ENCODE measurements at regions not wholly inside any gene's neighbourhood (a gene's known extent, or its start where the extent isn't known, plus 50 kb on each side); places are given as distances from the start of the nearest gene placed in this dataset.

DNA sequence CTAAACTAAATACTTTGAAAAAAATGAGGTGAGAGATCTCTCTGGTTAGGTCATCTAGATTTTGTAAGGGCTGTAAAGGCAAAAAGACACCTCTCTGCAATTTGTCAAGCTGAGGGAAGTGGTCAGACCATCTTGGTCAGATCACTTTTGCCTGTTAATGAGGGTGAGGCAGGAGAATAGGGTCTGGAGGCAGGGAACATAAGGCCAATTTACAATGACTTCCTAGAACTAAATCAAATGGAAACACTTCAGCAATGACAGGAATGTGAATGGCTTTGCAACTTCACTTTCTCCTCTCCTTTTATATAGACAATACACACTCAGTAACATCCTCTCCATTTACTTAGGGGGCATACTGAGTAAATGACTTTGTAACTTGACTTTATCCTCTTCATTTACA, 1653.4 kb downstream of the SLITRK5 start:
- Histone ChIP-seq H2AFZ (replicated peaks) (no peak overlapping the region), H3K4me3 (no peak overlapping the region), H3K27ac (no peak overlapping the region), H3K27me3 (no peaks in the 10 kb centered on the region), H3K79me2 (ENCODE audit: low read depth) (no peaks in the 10 kb centered on the region), H3K9me3 (ENCODE audit: low read depth) (no peaks in the 10 kb centered on the region), H3K4me2 (no peak overlapping the region), H3K9ac (no peak overlapping the region), H3K36me3 (no peaks in the 10 kb centered on the region), H4K20me1 (ENCODE audit: low read depth) (no peaks in the 10 kb centered on the region), H3F3A (ENCODE audit: low read depth) (no peaks in the 10 kb centered on the region), H3K4me1 (no peaks in the 10 kb centered on the region)
- DNase-seq (ENCODE audit: low spot score): no peak
- Mint-ChIP-seq H3K4me3 (no peak overlapping the region), H3K9me3 (no peaks in the 10 kb centered on the region), H3K4me1 (peaks cover 2% of the 10 kb centered on the region), H3K36me3 (no peaks in the 10 kb centered on the region), H3K27ac (no peak overlapping the region), H3K27me3 (ENCODE audit: insufficient read depth, low read depth) (no peaks in the 10 kb centered on the region)
- TF ChIP-seq, protein P1, sequence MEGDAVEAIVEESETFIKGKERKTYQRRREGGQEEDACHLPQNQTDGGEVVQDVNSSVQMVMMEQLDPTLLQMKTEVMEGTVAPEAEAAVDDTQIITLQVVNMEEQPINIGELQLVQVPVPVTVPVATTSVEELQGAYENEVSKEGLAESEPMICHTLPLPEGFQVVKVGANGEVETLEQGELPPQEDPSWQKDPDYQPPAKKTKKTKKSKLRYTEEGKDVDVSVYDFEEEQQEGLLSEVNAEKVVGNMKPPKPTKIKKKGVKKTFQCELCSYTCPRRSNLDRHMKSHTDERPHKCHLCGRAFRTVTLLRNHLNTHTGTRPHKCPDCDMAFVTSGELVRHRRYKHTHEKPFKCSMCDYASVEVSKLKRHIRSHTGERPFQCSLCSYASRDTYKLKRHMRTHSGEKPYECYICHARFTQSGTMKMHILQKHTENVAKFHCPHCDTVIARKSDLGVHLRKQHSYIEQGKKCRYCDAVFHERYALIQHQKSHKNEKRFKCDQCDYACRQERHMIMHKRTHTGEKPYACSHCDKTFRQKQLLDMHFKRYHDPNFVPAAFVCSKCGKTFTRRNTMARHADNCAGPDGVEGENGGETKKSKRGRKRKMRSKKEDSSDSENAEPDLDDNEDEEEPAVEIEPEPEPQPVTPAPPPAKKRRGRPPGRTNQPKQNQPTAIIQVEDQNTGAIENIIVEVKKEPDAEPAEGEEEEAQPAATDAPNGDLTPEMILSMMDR (IDR thresholded peaks at IDR 0.05): no peak
- no peak for TF ChIP-seq EZH2 (IDR thresholded peaks at IDR 0.05)
- TF ChIP-seq EZH2phosphoT487 (IDR thresholded peaks at IDR 0.05): no peak

- no peak overlapping the region for H3K9ac ChIP-seq
- H3K27me3 Mint-ChIP-seq (ENCODE audit: insufficient read depth, low read depth): no peaks in the 10 kb centered on the region
- no peak for TF ChIP-seq EZH2phosphoT487 (IDR thresholded peaks at IDR 0.05)
- TF ChIP-seq EZH2 (IDR thresholded peaks at IDR 0.05): no peak
- TF ChIP-seq, protein P1 (IDR thresholded peaks at IDR 0.05): no peak
- no peak overlapping the region for H3K4me2 ChIP-seq
- no peaks in the 10 kb centered on the region for H3K9me3 ChIP-seq (ENCODE audit: low read depth)
- H3K27ac ChIP-seq: no peak overlapping the region
- no peaks in the 10 kb centered on the region for H3K27me3 ChIP-seq
- no peak for DNase-seq (ENCODE audit: low spot score)
- H4K20me1 ChIP-seq (ENCODE audit: low read depth): no peaks in the 10 kb centered on the region
- no peak overlapping the region for H3K4me3 ChIP-seq
- no peak overlapping the region for H2AFZ ChIP-seq (replicated peaks)
- no peak overlapping the region for H3K4me3 Mint-ChIP-seq
- no peaks in the 10 kb centered on the region for H3K36me3 ChIP-seq
- peaks cover 4% of the 10 kb centered on the region for H3K9me3 Mint-ChIP-seq
- H3K4me1 Mint-ChIP-seq: no peaks in the 10 kb centered on the region
- H3F3A ChIP-seq (ENCODE audit: low read depth): no peaks in the 10 kb centered on the region
- no peaks in the 10 kb centered on the region for H3K79me2 ChIP-seq (ENCODE audit: low read depth)
- no peaks in the 10 kb centered on the region for H3K36me3 Mint-ChIP-seq
- H3K4me1 ChIP-seq: no peaks in the 10 kb centered on the region
- no peak overlapping the region for H3K27ac Mint-ChIP-seq
Measured at GRCh38 chr13:89343165-89343564, 1672.0 kb downstream of the SLITRK5 start.

- no peak for DNase-seq (ENCODE audit: low spot score)
- no peaks in the 10 kb centered on the region for H3K4me1 ChIP-seq
- no peak for TF ChIP-seq EZH2 (IDR thresholded peaks at IDR 0.05)
- no peak for TF ChIP-seq EZH2phosphoT487 (IDR thresholded peaks at IDR 0.05)
- TF ChIP-seq, protein P1 (IDR thresholded peaks at IDR 0.05): no peak
- H3K79me2 ChIP-seq (ENCODE audit: low read depth): no peaks in the 10 kb centered on the region
- no peak overlapping the region for H3K4me2 ChIP-seq
- no peaks in the 10 kb centered on the region for H3K4me1 Mint-ChIP-seq
- H3K27ac Mint-ChIP-seq: no peak overlapping the region
- H3K27ac ChIP-seq: no peak overlapping the region
- no peaks in the 10 kb centered on the region for H3K27me3 ChIP-seq
- H3K9me3 Mint-ChIP-seq: peaks cover 4% of the 10 kb centered on the region
- no peaks in the 10 kb centered on the region for H3K9me3 ChIP-seq (ENCODE audit: low read depth)
- H3K36me3 ChIP-seq: no peaks in the 10 kb centered on the region
- no peak overlapping the region for H2AFZ ChIP-seq (replicated peaks)
- H3K4me3 Mint-ChIP-seq: no peak overlapping the region
- H3F3A ChIP-seq (ENCODE audit: low read depth): no peaks in the 10 kb centered on the region
- no peaks in the 10 kb centered on the region for H3K27me3 Mint-ChIP-seq (ENCODE audit: insufficient read depth, low read depth)
- no peaks in the 10 kb centered on the region for H4K20me1 ChIP-seq (ENCODE audit: low read depth)
- no peaks in the 10 kb centered on the region for H3K36me3 Mint-ChIP-seq
- no peak overlapping the region for H3K4me3 ChIP-seq
- no peak overlapping the region for H3K9ac ChIP-seq
Measured at GRCh38 chr13:89352384-89352783, 1681.2 kb downstream of the SLITRK5 start.

All from neural progenitor cell (in vitro differentiated cells).